Erythroblast (primary cell): ENCODE measurements at regions not wholly inside any gene's neighbourhood (a gene's known extent, or its start where the extent isn't known, plus 50 kb on each side); places are given as distances from the start of the nearest gene placed in this dataset.

ENCODE experiments used
- GATA1 ChIP-seq: IDR thresholded peaks from 2 replicates; pipeline ENCODE4 v1.6.1; 2011; ENCODE audit warnings: low read depth, mild to moderate bottlenecking, control low read depth, low read length, moderate library complexity
- POLR2A ChIP-seq: IDR thresholded peaks from 2 replicates; pipeline ENCODE4 v1.6.1; 2011; ENCODE audit warnings: mild to moderate bottlenecking, low read length

DNA sequence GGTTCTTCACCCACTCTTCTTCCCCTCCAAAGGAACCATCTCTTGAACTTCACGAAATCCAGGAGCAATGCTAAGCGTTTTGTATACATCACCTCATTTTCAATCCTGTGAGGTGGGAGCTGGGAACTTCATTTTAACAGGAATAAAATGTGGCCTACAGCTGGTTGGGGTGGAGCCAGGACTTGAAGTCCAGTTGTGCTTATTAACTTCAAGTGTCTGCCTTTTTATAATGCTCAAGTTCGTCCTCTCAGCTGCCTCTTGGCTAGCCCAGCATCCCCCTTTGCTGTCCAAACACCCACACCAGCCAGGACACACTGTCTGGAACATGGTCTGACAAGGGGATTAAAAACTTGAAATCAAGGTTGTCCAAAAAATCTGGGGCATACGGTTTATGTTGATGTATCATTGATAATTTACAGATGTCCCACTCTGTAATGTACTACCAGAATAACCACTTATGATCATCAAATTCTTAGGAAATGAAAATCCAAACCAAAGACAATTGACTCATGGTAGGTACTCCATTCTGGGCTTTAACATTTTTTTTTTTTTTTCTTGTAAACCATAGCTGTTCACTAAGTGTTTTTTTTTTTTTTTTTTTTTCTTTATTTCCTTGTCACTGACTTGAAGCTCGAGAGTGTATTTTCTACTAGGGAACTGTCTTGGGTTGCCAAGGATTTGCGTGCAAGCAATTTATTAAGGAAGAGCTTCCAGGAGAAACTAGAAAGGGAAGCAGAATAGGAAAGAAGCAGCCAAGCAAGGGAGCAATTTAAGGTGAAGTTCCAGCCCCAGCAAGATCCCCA is 252.3 kb downstream of the EFCAB11 start:
- TF ChIP-seq POLR2A: no peak
- TF ChIP-seq GATA1: no peak
